A549 (cell line): ENCODE measurements at regions not wholly inside any gene's neighbourhood (a gene's known extent, or its start where the extent isn't known, plus 50 kb on each side); places are given as distances from the start of the nearest gene placed in this dataset.

Source experiments
- BHLHE40 ChIP-seq: IDR thresholded peaks from 2 replicates; pipeline ENCODE4 v1.6.1; 2012; ENCODE audit warnings: low read depth, low read length, inconsistent platforms
- CBX8 ChIP-seq: fragments of 200-600 bp; sonication (generic); IDR thresholded peaks from 2 replicates; pipeline ENCODE4 v1.6.1; 2016
- CTCF ChIP-seq: fragments of >200 bp; sonication (Bioruptor Twin); formaldehyde crosslinking; IDR thresholded peaks from 3 replicates; pipeline ENCODE4 v1.5.1; 2016
- EHMT2 ChIP-seq: fragments of 200-600 bp; sonication (generic); IDR thresholded peaks from 2 replicates; pipeline ENCODE4 v1.6.1; 2016; ENCODE audit warnings: antibody characterized with exemption, low read depth, mild to moderate bottlenecking, moderate library complexity
- KDM1A ChIP-seq: fragments of 200-600 bp; sonication (generic); IDR thresholded peaks from 2 replicates; pipeline ENCODE4 v1.6.1; 2016; ENCODE audit warnings: low read depth, mild to moderate bottlenecking
- MAZ ChIP-seq: fragments of 150-350 bp; IDR thresholded peaks from 2 replicates; pipeline ENCODE4 v1.6.1; 2014; ENCODE audit warnings: antibody characterized with exemption, low read depth, low read length, borderline replicate concordance
- RAD21 ChIP-seq, 2 experiments: fragments of >200 bp in 1 of 2; sonication (Bioruptor Twin) in 1 of 2; formaldehyde crosslinking in 1 of 2; IDR thresholded peaks in 1 of 2; conservative IDR thresholded peaks in 1 of 2; 2 replicates in 1 of 2; 3 replicates in 1 of 2; pipeline ENCODE4 v1.6.1; 2012 to 2018; ENCODE audit warnings: inconsistent platforms in 1 of 2
- SMC3 ChIP-seq: fragments of >200 bp; sonication (Bioruptor Twin); formaldehyde crosslinking; IDR thresholded peaks from 3 replicates; pipeline ENCODE4 v1.6.1; 2018; ENCODE audit warnings: inconsistent platforms
- TF ChIP-seq, protein P1 (sequence below): IDR thresholded peaks from 2 replicates; pipeline ENCODE4 v1.6.1; 2012; ENCODE audit warnings: low read depth, borderline replicate concordance

- TF ChIP-seq RAD21 (conservative IDR thresholded peaks at IDR 0.05 in 1 of 2, IDR thresholded peaks at IDR 0.05 in 1 of 2) (no peak), EHMT2 (no peak), MAZ (no peak), CBX8 (no peak), BHLHE40 (no peak), CTCF (no peak), SMC3 (no peak), KDM1A (no peak)
- TF ChIP-seq, protein P1, sequence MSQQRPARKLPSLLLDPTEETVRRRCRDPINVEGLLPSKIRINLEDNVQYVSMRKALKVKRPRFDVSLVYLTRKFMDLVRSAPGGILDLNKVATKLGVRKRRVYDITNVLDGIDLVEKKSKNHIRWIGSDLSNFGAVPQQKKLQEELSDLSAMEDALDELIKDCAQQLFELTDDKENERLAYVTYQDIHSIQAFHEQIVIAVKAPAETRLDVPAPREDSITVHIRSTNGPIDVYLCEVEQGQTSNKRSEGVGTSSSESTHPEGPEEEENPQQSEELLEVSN: no peak
These were observed 686.9 kb upstream of the NCAM2 start for GRCh38 chr21:20311234-20311787.
